H1 (cell line): ENCODE measurements at regions not wholly inside any gene's neighbourhood (a gene's known extent, or its start where the extent isn't known, plus 50 kb on each side); places are given as distances from the start of the nearest gene placed in this dataset.

Experiments used
- CTCF ChIA-PET: fragments of 300-600 bp; sonication (Branson Sonifier 250); formaldehyde crosslinking; loops from one replicate; lab custom pipeline; 2021; ENCODE audit not compliant: partially characterized antibody; lab: Charles Lee
- POLR2A ChIA-PET: fragments of 300-600 bp; sonication (Branson Sonifier 250); formaldehyde crosslinking; loops from one replicate; lab custom pipeline; 2021; ENCODE audit warnings: inconsistent platforms; ENCODE audit not compliant: partially characterized antibody; lab: Charles Lee
- DNase-seq, 2 experiments: peaks; one replicate each; pipeline versions ENCODE4 v3.0.0 to v3.0.0-alpha.2; 2010 to 2022; ENCODE audit warnings: low spot score in 2 of 2, low read depth in 1 of 2, mixed read lengths in 1 of 2
- FAIRE-seq: peaks from 2 replicates; lab custom pipeline; 2011; peaks lifted over from hg19 to GRCh38; lab: Jason Lieb, UNC
- H2AFZ ChIP-seq: 2 replicates; pipeline ENCODE4 v1.8.1; 2012; ENCODE audit warnings: low read length, inconsistent platforms
- H2AK5ac ChIP-seq: 2 replicates; pipeline ENCODE4 v1.6.1; 2013; ENCODE audit warnings: low read depth, low read length
- H2BK120ac ChIP-seq: replicated peaks from 2 replicates; pipeline ENCODE3; 2013; ENCODE audit warnings: low read depth, low read length, inconsistent platforms
- H2BK12ac ChIP-seq: 2 replicates; pipeline ENCODE4 v1.6.1; 2013; ENCODE audit warnings: low read depth, low read length
- H2BK15ac ChIP-seq: 2 replicates; pipeline ENCODE4 v1.6.1; 2013; ENCODE audit warnings: low read length
- H2BK20ac ChIP-seq: 2 replicates; pipeline ENCODE4 v1.6.1; 2013; ENCODE audit warnings: low read length
- H2BK5ac ChIP-seq: 2 replicates; pipeline ENCODE4 v1.6.1; 2013; ENCODE audit warnings: low read depth, low read length
- H3K14ac ChIP-seq: 2 replicates; pipeline ENCODE4 v1.6.1; 2013; ENCODE audit warnings: inconsistent platforms; ENCODE audit not compliant: insufficient read length
- H3K18ac ChIP-seq: 2 replicates; pipeline ENCODE4 v1.6.1; 2013; ENCODE audit warnings: low read length; ENCODE audit errors: extremely low read depth
- H3K23ac ChIP-seq: 2 replicates; pipeline ENCODE4 v1.6.1; 2013; ENCODE audit warnings: inconsistent platforms; ENCODE audit not compliant: insufficient read length
- H3K23me2 ChIP-seq: 2 replicates; pipeline ENCODE4 v1.6.1; 2013; ENCODE audit warnings: low read depth, low read length
- H3K27ac ChIP-seq: 2 replicates; pipeline ENCODE4 v1.6.1; 2011; ENCODE audit warnings: low read depth, low read length, inconsistent platforms
- H3K27me3 ChIP-seq, 4 experiments: replicated peaks in 1 of 4; 1 replicate in 1 of 4; 2 replicates in 3 of 4; pipeline versions ENCODE4 v1.6.1 to v1.8.1; 2011 to 2013; ENCODE audit warnings: low read length in 3 of 4, mild to moderate bottlenecking in 3 of 4, inconsistent platforms in 2 of 4, mixed read lengths in 2 of 4, moderate library complexity in 1 of 4; ENCODE audit not compliant: control insufficient read depth in 3 of 4, insufficient read depth in 3 of 4; ENCODE audit errors: extremely low read depth in 1 of 4
- H3K36me3 ChIP-seq, 4 experiments: 2 replicates each; pipeline versions ENCODE4 v1.6.1 to v1.8.1; 2011 to 2013; ENCODE audit warnings: mild to moderate bottlenecking in 4 of 4, low read length in 3 of 4, moderate library complexity in 2 of 4, control low read depth in 1 of 4, inconsistent platforms in 1 of 4; ENCODE audit not compliant: insufficient read depth in 4 of 4, control insufficient read depth in 2 of 4
- H3K4ac ChIP-seq: replicated peaks from 2 replicates; pipeline ENCODE3; 2013; ENCODE audit warnings: low read length, low read depth, mixed read lengths, inconsistent platforms; ENCODE audit not compliant: insufficient read length
- H3K4me1 ChIP-seq, 4 experiments: replicated peaks in 1 of 4; 1 replicate in 1 of 4; 2 replicates in 3 of 4; pipeline versions ENCODE4 v1.6.1 to v1.8.1; 2011 to 2013; ENCODE audit warnings: low read length in 3 of 4, inconsistent platforms in 2 of 4, mixed read lengths in 1 of 4; ENCODE audit not compliant: insufficient read depth in 4 of 4, control insufficient read depth in 3 of 4
- H3K4me2 ChIP-seq, 2 experiments: 2 replicates each; pipeline versions ENCODE4 v1.6.1 to v1.8.1; 2011 to 2013; ENCODE audit warnings: low read depth in 2 of 2, low read length in 2 of 2, control low read depth in 1 of 2, inconsistent platforms in 1 of 2, mild to moderate bottlenecking in 1 of 2; ENCODE audit not compliant: insufficient read depth in 1 of 2
- H3K4me3 ChIP-seq, 4 experiments: fragments of 200-600, 300-600 bp in 1 of 4; sonication (generic), shearing (Covaris generic), sonication (Bioruptor Twin) in 1 of 4; 2 replicates each; pipeline versions ENCODE4 v1.5.1 to v1.8.1; 2011 to 2016; ENCODE audit warnings: low read length in 4 of 4, low read depth in 3 of 4, control low read depth in 2 of 4, inconsistent platforms in 2 of 4, mild to moderate bottlenecking in 2 of 4, mixed read lengths in 1 of 4, moderate library complexity in 1 of 4; ENCODE audit not compliant: insufficient read depth in 2 of 4; ENCODE audit errors: extremely low read depth in 1 of 4
- H3K56ac ChIP-seq: replicated peaks from 2 replicates; pipeline ENCODE3; 2013; ENCODE audit warnings: low read depth, mild to moderate bottlenecking, mixed read lengths, low read length, inconsistent platforms; ENCODE audit not compliant: insufficient read length
- H3K79me1 ChIP-seq: 2 replicates; pipeline ENCODE4 v1.6.1; 2013; ENCODE audit warnings: low read depth, low read length, control low read depth
- H3K79me2 ChIP-seq, 2 experiments: 2 replicates each; pipeline versions ENCODE4 v1.6.1 to v1.8.1; 2012 to 2013; ENCODE audit warnings: low read length in 2 of 2, mild to moderate bottlenecking in 2 of 2, inconsistent platforms in 1 of 2; ENCODE audit not compliant: insufficient read depth in 2 of 2, control insufficient read depth in 1 of 2
- H3K9ac ChIP-seq, 4 experiments: replicated peaks in 1 of 4; 1 replicate in 1 of 4; 2 replicates in 3 of 4; pipeline versions ENCODE4 v1.6.1 to v1.8.1; 2011 to 2013; ENCODE audit warnings: low read depth in 3 of 4, low read length in 3 of 4, control low read depth in 2 of 4, mild to moderate bottlenecking in 2 of 4, moderate library complexity in 2 of 4, inconsistent platforms in 1 of 4; ENCODE audit errors: extremely low read depth in 1 of 4
- H3K9me3 ChIP-seq, 2 experiments: 2 replicates each; pipeline versions ENCODE4 v1.6.1 to v1.8.1; 2012 to 2013; ENCODE audit warnings: mild to moderate bottlenecking in 2 of 2, moderate library complexity in 2 of 2, control low read depth in 1 of 2, inconsistent platforms in 1 of 2, low read depth in 1 of 2, low read length in 1 of 2, mixed read lengths in 1 of 2; ENCODE audit not compliant: insufficient read depth in 2 of 2
- H4K20me1 ChIP-seq, 2 experiments: replicated peaks in 1 of 2; 2 replicates each; pipeline versions ENCODE3 to v1.8.1; 2011 to 2013; ENCODE audit warnings: inconsistent platforms in 2 of 2, low read length in 2 of 2, mild to moderate bottlenecking in 1 of 2; ENCODE audit not compliant: insufficient read depth in 2 of 2, control insufficient read depth in 1 of 2
- H4K5ac ChIP-seq: 2 replicates; pipeline ENCODE4 v1.6.1; 2013; ENCODE audit warnings: low read length, low read depth, mixed read lengths, inconsistent platforms; ENCODE audit not compliant: insufficient read length
- H4K8ac ChIP-seq: 2 replicates; pipeline ENCODE4 v1.8.0; 2013; ENCODE audit warnings: mild to moderate bottlenecking, moderate library complexity, low read length, inconsistent platforms; ENCODE audit not compliant: insufficient read depth; ENCODE audit errors: extremely low read depth
- H4K91ac ChIP-seq: replicated peaks from 2 replicates; pipeline ENCODE3; 2013; ENCODE audit warnings: low read length, mixed read lengths, inconsistent platforms; ENCODE audit not compliant: insufficient read length
- KDM1A ChIP-seq: fragments of 200-600, 300-600 bp; sonication (generic); IDR thresholded peaks from 2 replicates; pipeline ENCODE4 v1.7.1; 2016; ENCODE audit warnings: mild to moderate bottlenecking, low read length, borderline replicate concordance
- MAFK ChIP-seq: IDR thresholded peaks from 2 replicates; pipeline ENCODE4 v1.6.1; 2012; ENCODE audit warnings: low read depth, mild to moderate bottlenecking, improper control_type of control experiment, low read length
- POU5F1 ChIP-seq: IDR thresholded peaks from 2 replicates; pipeline ENCODE4 v1.6.1; 2011; ENCODE audit warnings: low read depth, mild to moderate bottlenecking, low read length, moderate library complexity
- WGBS, 2 experiments: shearing (Covaris generic) in 1 of 2; methylation state at CpG; one replicate each; pipeline versions ENCODE4 v1.1.6 to v1.1.7; 2013 to 2015; ENCODE audit warnings: low lambda C conversion rate in 2 of 2, mixed read lengths in 2 of 2, inconsistent platforms in 1 of 2, low coverage in 1 of 2, missing lambda C conversion rate in 1 of 2; ENCODE audit not compliant: insufficient replicate concordance in 2 of 2, insufficient coverage in 1 of 2, insufficient read length in 1 of 2; ENCODE audit errors: extremely low coverage in 1 of 2, missing lambda C conversion rate in 1 of 2; 5-methylcytosine and 5-hydroxymethylcytosine counted together

DNA sequence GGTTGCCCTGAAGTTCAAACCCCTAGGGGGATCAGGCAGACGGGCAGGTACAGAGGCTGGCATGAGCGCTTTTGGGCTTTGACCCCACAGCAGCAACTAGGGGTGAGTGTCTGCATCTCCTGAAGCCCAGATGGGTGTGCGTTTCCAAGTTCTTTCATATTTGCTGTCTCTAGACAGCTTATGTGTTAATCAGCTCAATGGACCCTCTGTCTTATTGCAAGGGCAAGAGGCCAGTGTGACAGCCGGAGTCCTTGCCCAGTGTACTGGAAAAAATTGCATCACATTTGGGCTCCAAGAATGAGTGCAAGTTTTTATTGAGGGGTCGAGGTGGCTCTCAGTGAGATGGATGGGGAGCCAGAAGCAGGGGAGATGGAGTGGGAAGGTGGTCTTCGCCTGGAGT, 1863.7 kb upstream of the RAG2 start:
- H3K27ac ChIP-seq, result no peak overlapping the region
- no peak overlapping the region for H3K18ac ChIP-seq
- DNase-seq, result no peak
- TF ChIP-seq KDM1A (no peak), MAFK (no peak), POU5F1 (no peak)
- H3K23ac ChIP-seq, result no peak overlapping the region
- H3K36me3 ChIP-seq, result no peaks in the 10 kb centered on the region
- 93% methylated on average over 4 of the region's 6 CpGs; no CpG with 5 or more reads in 1 of the 2 experiments for WGBS, 2 experiments
- no peaks in the 10 kb centered on the region for H3K23me2 ChIP-seq
- H3K9me3 ChIP-seq, result no peaks in the 10 kb centered on the region
- H4K5ac ChIP-seq, result no peak overlapping the region
- no peaks in the 10 kb centered on the region for H3K27me3 ChIP-seq
- POLR2A ChIA-PET, result no interaction called here
- no peak overlapping the region for H2BK120ac ChIP-seq
- no peak overlapping the region for H2BK12ac ChIP-seq
- CTCF ChIA-PET, result no interaction called here
- no peak overlapping the region for H2AK5ac ChIP-seq
- no peak overlapping the region for H3K4me3 ChIP-seq
- H3K4me1 ChIP-seq, result no peaks in the 10 kb centered on the region
- H2AFZ ChIP-seq, result no peak overlapping the region
- no peak overlapping the region for H3K4ac ChIP-seq
- H3K9ac ChIP-seq, result no peak overlapping the region
- no peak overlapping the region for H4K91ac ChIP-seq
- no peak for FAIRE-seq
- H3K14ac ChIP-seq, result no peak overlapping the region
- H3K56ac ChIP-seq, result no peak overlapping the region
- no peak overlapping the region for H2BK20ac ChIP-seq
- no peak overlapping the region for H3K4me2 ChIP-seq
- H2BK5ac ChIP-seq, result no peak overlapping the region
- H3K79me1 ChIP-seq, result no peaks in the 10 kb centered on the region
- peak overlapping the region; percentile 79; the same call in 1 of the 2 replicates for H4K8ac ChIP-seq
- H3K79me2 ChIP-seq, result no peaks in the 10 kb centered on the region
- H4K20me1 ChIP-seq, result no peaks in the 10 kb centered on the region
- H2BK15ac ChIP-seq, result no peak overlapping the region
